HG02870 (cell line): ENCODE measurements at regions not wholly inside any gene's neighbourhood (a gene's known extent, or its start where the extent isn't known, plus 50 kb on each side); places are given as distances from the start of the nearest gene placed in this dataset.
"Not testable (repeated sequence)": the region's sequence is repeated elsewhere in the genome, so short reads cannot be mapped to it uniquely, and the experiment has no call there.

ENCODE experiments used
- ATAC-seq: cut with Tn5 transposase; IDR thresholded peaks from one replicate; pipeline ENCODE4 v1.9.1; 2021; ENCODE audit warnings: mild to moderate bottlenecking, moderate library complexity; ENCODE audit not compliant: unreplicated experiment

- ATAC-seq, result no peak
Measured at GRCh38 chr13:30072818-30073186, 222.4 kb upstream of the UBL3 start.

GRCh38 chr13:30071969-30072817, 221.8 kb upstream of the UBL3 start:
- ATAC-seq, result no peak

- no peak for ATAC-seq
Measured at GRCh38 chr13:30065181-30065580, 214.8 kb upstream of the UBL3 start.

GRCh38 chr13:30063892-30064291, 213.5 kb upstream of the UBL3 start:
- ATAC-seq, result no peak

- ATAC-seq, result no peak
Measured at GRCh38 chr13:30061217-30061616, 210.8 kb upstream of the UBL3 start.

GRCh38 chr13:30058429-30058828, 208.0 kb upstream of the UBL3 start:
- no peak for ATAC-seq

- not testable (repeated sequence) for ATAC-seq
Measured at GRCh38 chr13:30054546-30054945, 204.1 kb upstream of the UBL3 start.

- no peak for ATAC-seq
Measured at GRCh38 chr13:30053939-30054338, 203.5 kb upstream of the UBL3 start.

GRCh38 chr13:30052120-30052519, 201.7 kb upstream of the UBL3 start:
- no peak for ATAC-seq

GRCh38 chr13:30051531-30052060, 201.2 kb upstream of the UBL3 start:
- ATAC-seq, result no peak

- no peak for ATAC-seq
Measured at GRCh38 chr13:30049692-30050091, 199.3 kb upstream of the UBL3 start.

GRCh38 chr13:30047154-30047874, 196.9 kb upstream of the UBL3 start:
- no peak for ATAC-seq

GRCh38 chr13:30045916-30046704, 195.7 kb upstream of the UBL3 start:
- ATAC-seq, result no peak

- ATAC-seq, result no peak
Measured at GRCh38 chr13:30044932-30045331, 194.5 kb upstream of the UBL3 start.

GRCh38 chr13:30043631-30043925, 193.2 kb upstream of the UBL3 start:
- ATAC-seq, result no peak

- ATAC-seq, result no peak
Measured at GRCh38 chr13:30042891-30043630, 192.6 kb upstream of the UBL3 start.

GRCh38 chr13:30042272-30042671, 191.9 kb upstream of the UBL3 start:
- no peak for ATAC-seq

- no peak for ATAC-seq
Measured at GRCh38 chr13:30039511-30039911, 189.1 kb upstream of the UBL3 start.

- no peak for ATAC-seq
Measured at GRCh38 chr13:30038884-30039283, 188.5 kb upstream of the UBL3 start.

GRCh38 chr13:30037766-30038165, 187.3 kb upstream of the UBL3 start:
- no peak for ATAC-seq

GRCh38 chr13:30037306-30037705, 186.9 kb upstream of the UBL3 start:
- ATAC-seq, result no peak
